Caco-2 (cell line): ENCODE measurements at regions not wholly inside any gene's neighbourhood (a gene's known extent, or its start where the extent isn't known, plus 50 kb on each side); places are given as distances from the start of the nearest gene placed in this dataset.

Experiments
- BruUV-seq: library from RNA; stranded (reverse); fragments of 400-500 nt; replicated peaks from 2 replicates; lab custom pipeline; 2021; lab: Mats Ljungman, UMichigan
- CTCF ChIA-PET: fragments of 300-600 bp; sonication (Branson Sonifier 250); formaldehyde crosslinking; loops from one replicate; lab custom pipeline; 2022; ENCODE audit warnings: antibody characterized with exemption; lab: Charles Lee
- POLR2A ChIA-PET: fragments of 300-600 bp; sonication (Branson Sonifier 250); formaldehyde crosslinking; loops from one replicate; lab custom pipeline; 2022; ENCODE audit warnings: antibody characterized with exemption; lab: Charles Lee
- DNase-seq, 2 experiments: peaks; one replicate each; pipeline versions ENCODE4 v3.0.0 to v3.0.0-alpha.2; 2020 to 2022
- H3K27me3 ChIP-seq: replicated peaks from 2 replicates; pipeline ENCODE4 v1.6.0; 2011; ENCODE audit warnings: low read length; ENCODE audit not compliant: control insufficient read depth, insufficient read depth
- H3K36me3 ChIP-seq: 2 replicates; pipeline ENCODE4 v1.5.1; 2011; ENCODE audit warnings: low read length; ENCODE audit not compliant: control insufficient read depth, insufficient read depth
- H3K4me1 ChIP-seq: fragments of 250-450 bp; sonication (Bioruptor Pico); 2 replicates; pipeline ENCODE4 v1.5.1; 2020; ENCODE audit warnings: mild to moderate bottlenecking
- H3K4me3 ChIP-seq: 2 replicates; pipeline ENCODE4 v1.5.1; 2011; ENCODE audit warnings: low read depth, mild to moderate bottlenecking, control low read depth, low read length
- H3K9me3 ChIP-seq: fragments of 250-450 bp; sonication (Bioruptor Pico); 2 replicates; pipeline ENCODE4 v1.5.1; 2020; ENCODE audit warnings: mild to moderate bottlenecking, moderate library complexity
- H3K27ac Mint-ChIP-seq: one replicate; pipeline ENCODE4 v1.8.0; 2022; ENCODE audit warnings: mixed read lengths; ENCODE audit not compliant: unreplicated experiment
- H3K27me3 Mint-ChIP-seq: one replicate; pipeline ENCODE4 v1.8.0; 2022; ENCODE audit warnings: mixed read lengths; ENCODE audit not compliant: insufficient read depth, unreplicated experiment
- H3K36me3 Mint-ChIP-seq: one replicate; pipeline ENCODE4 v1.8.0; 2022; ENCODE audit warnings: mild to moderate bottlenecking, mixed read lengths; ENCODE audit not compliant: insufficient read depth, unreplicated experiment
- H3K4me1 Mint-ChIP-seq: one replicate; pipeline ENCODE4 v1.8.0; 2022; ENCODE audit warnings: low read depth, mixed read lengths; ENCODE audit not compliant: unreplicated experiment
- H3K4me3 Mint-ChIP-seq: one replicate; pipeline ENCODE4 v1.8.0; 2022; ENCODE audit warnings: mild to moderate bottlenecking, moderate library complexity, mixed read lengths; ENCODE audit not compliant: unreplicated experiment
- H3K9me3 Mint-ChIP-seq: one replicate; pipeline ENCODE4 v1.8.0; 2022; ENCODE audit warnings: mixed read lengths; ENCODE audit not compliant: unreplicated experiment
- intact Hi-C: fragments of 100-400 bp; cut with micrococcal nuclease; formaldehyde crosslinking; loops from one replicate; pipeline ENCODE4 v1.10.0; 2022; ENCODE audit not compliant: unreplicated experiment
- TF ChIP-seq, protein P1 (sequence below), 2 experiments: fragments of 200-600 bp in 1 of 2; IDR thresholded peaks; 1 replicate in 1 of 2; 2 replicates in 1 of 2; pipeline versions ENCODE4 v1.5.1 to v1.8.0; 2011 to 2022; ENCODE audit warnings: antibody characterized with exemption in 1 of 2, control low read depth in 1 of 2, inconsistent platforms in 1 of 2, low read depth in 1 of 2, low read length in 1 of 2, mild to moderate bottlenecking in 1 of 2, moderate library complexity in 1 of 2; ENCODE audit not compliant: insufficient read depth in 1 of 2, severe bottlenecking in 1 of 2, unreplicated experiment in 1 of 2

DNA sequence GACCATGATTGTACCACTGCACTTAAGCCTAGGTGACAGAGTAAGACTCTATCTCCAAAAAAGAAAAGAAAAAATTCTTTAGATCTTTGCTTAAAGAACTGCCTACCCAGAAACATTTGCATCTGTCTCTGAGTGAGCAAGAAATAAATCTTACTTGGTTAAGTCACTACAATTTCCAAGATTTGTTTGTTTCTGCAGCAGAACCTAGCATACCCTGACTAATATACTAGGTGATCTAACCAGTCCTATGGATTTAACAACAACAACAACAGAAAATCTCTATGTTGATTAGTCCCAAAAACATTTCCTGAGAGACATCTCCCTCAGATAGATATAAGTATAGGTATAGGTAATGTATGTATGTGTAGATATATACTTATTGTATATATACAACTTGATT is 549.3 kb upstream of the PSMD7 start:
- peaks cover 19% of the 10 kb centered on the region for H3K27me3 Mint-ChIP-seq
- DNase-seq = no peak
- intact Hi-C loops = no loop called here
- H3K4me1 ChIP-seq = no peaks in the 10 kb centered on the region
- H3K36me3 ChIP-seq = no peaks in the 10 kb centered on the region
- no peaks in the 10 kb centered on the region for H3K27me3 ChIP-seq
- no peaks in the 10 kb centered on the region for H3K36me3 Mint-ChIP-seq
- ChIA-PET CTCF (no interaction called here), POLR2A (no interaction called here)
- no peak overlapping the region for H3K27ac Mint-ChIP-seq
- no peaks in the 10 kb centered on the region for H3K4me1 Mint-ChIP-seq
- H3K9me3 ChIP-seq = peaks cover 5% of the 10 kb centered on the region
- no peak overlapping the region for H3K4me3 Mint-ChIP-seq
- peaks cover 9% of the 10 kb centered on the region for H3K9me3 Mint-ChIP-seq
- BruUV-seq = no TSS peak
- TF ChIP-seq, protein P1, sequence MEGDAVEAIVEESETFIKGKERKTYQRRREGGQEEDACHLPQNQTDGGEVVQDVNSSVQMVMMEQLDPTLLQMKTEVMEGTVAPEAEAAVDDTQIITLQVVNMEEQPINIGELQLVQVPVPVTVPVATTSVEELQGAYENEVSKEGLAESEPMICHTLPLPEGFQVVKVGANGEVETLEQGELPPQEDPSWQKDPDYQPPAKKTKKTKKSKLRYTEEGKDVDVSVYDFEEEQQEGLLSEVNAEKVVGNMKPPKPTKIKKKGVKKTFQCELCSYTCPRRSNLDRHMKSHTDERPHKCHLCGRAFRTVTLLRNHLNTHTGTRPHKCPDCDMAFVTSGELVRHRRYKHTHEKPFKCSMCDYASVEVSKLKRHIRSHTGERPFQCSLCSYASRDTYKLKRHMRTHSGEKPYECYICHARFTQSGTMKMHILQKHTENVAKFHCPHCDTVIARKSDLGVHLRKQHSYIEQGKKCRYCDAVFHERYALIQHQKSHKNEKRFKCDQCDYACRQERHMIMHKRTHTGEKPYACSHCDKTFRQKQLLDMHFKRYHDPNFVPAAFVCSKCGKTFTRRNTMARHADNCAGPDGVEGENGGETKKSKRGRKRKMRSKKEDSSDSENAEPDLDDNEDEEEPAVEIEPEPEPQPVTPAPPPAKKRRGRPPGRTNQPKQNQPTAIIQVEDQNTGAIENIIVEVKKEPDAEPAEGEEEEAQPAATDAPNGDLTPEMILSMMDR (IDR thresholded peaks at IDR 0.05; ENCODE audit: insufficient read depth in 1 of 2, low read depth in 1 of 2, low read length in 1 of 2, severe bottlenecking in 1 of 2, unreplicated experiment in 1 of 2) = no peak
- H3K4me3 ChIP-seq = no peak overlapping the region

DNA sequence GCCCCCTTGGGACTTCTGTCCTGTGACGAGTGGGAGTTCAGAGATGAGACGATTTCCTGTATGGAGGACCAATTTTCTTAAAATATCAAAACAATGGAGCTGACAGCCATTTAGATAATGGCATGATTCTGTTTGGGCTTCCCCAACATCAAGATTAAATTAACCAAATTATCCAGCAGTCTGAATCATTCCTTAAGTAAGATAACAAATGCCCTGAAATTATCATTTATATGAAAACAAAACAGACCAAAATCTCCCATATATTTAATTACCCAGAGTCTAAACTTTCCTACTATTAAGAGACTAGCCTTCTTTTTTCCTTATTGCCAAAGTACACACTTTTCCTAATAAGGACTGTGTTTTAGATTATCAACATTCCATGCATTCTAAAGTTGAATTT is 550.1 kb upstream of the PSMD7 start:
- Histone ChIP-seq H3K27me3 (no peaks in the 10 kb centered on the region), H3K9me3 (peaks cover 5% of the 10 kb centered on the region), H3K36me3 (no peaks in the 10 kb centered on the region), H3K4me1 (no peaks in the 10 kb centered on the region), H3K4me3 (no peak overlapping the region)
- H3K36me3 Mint-ChIP-seq = no peaks in the 10 kb centered on the region
- ChIA-PET CTCF (no interaction called here), POLR2A (no interaction called here)
- H3K4me1 Mint-ChIP-seq = no peaks in the 10 kb centered on the region
- peaks cover 15% of the 10 kb centered on the region for H3K27me3 Mint-ChIP-seq
- intact Hi-C loops = no loop called here
- no peak for DNase-seq
- H3K27ac Mint-ChIP-seq = no peak overlapping the region
- no TSS peak for BruUV-seq
- peaks cover 9% of the 10 kb centered on the region for H3K9me3 Mint-ChIP-seq
- TF ChIP-seq, protein P1 (IDR thresholded peaks at IDR 0.05; ENCODE audit: insufficient read depth in 1 of 2, low read depth in 1 of 2, low read length in 1 of 2, severe bottlenecking in 1 of 2, unreplicated experiment in 1 of 2) = no peak
- H3K4me3 Mint-ChIP-seq = no peak overlapping the region

DNA sequence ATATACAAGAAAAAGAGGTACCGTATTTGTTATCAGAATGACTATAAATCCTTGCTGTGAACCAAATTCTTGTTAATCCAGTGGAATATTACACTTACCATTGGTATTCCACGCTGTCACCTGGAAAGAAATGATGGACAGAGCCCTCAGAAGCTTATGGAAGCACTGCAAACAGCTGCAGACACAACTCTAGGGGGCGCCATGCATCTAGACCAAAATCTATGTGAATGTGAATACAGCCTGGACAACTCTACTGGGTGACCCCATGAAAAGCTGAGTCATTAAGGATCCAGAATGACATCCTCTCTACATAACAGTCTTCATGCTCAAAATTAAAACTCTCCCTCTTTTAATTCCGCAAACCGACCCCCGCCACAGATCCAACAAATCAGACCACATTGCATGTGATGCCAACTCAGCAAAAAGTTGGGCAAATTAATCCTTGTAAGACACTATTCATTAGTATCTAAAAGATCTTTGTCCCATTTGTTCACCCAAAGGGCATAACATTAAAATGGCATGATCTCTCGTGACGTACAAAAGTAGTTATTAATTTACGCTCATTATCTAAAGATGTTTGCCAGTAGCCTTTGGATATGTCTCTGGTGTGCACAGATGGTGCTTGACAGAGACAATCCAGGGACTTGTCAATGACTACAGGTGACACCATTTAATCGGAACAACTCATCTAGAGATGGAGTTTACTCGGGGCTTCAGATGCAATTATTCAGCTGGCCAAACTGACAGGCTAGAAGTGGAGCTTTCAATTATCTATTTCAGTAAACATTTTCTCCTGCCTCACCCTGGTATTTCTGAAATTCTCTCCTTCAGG is 552.7 kb upstream of the PSMD7 start:
- CTCF ChIA-PET = no interaction called here
- H3K27me3 ChIP-seq = no peaks in the 10 kb centered on the region
- BruUV-seq = no TSS peak
- POLR2A ChIA-PET = no interaction called here
- H3K9me3 ChIP-seq = peaks cover 5% of the 10 kb centered on the region
- no peak overlapping the region for H3K4me3 Mint-ChIP-seq
- peak in 1 of 2 experiments; percentile 12 for DNase-seq
- no peaks in the 10 kb centered on the region for H3K4me1 ChIP-seq
- no peaks in the 10 kb centered on the region for H3K36me3 ChIP-seq
- peaks cover 4% of the 10 kb centered on the region for H3K27me3 Mint-ChIP-seq
- H3K4me1 Mint-ChIP-seq = no peaks in the 10 kb centered on the region
- no peak overlapping the region for H3K27ac Mint-ChIP-seq
- no peak overlapping the region for H3K4me3 ChIP-seq
- H3K9me3 Mint-ChIP-seq = peaks cover 3% of the 10 kb centered on the region
- no peaks in the 10 kb centered on the region for H3K36me3 Mint-ChIP-seq
- TF ChIP-seq, protein P1 (IDR thresholded peaks at IDR 0.05; ENCODE audit: insufficient read depth in 1 of 2, low read depth in 1 of 2, low read length in 1 of 2, severe bottlenecking in 1 of 2, unreplicated experiment in 1 of 2) = peak; percentile 5 to 23
- intact Hi-C loops = no loop called here
